Activated T-helper 17 cell treated with anti-CD3 and anti-CD28 coated beads, Interleukin-2, amount 50 U/mL, for 72 hours (primary cell): ENCODE measurements at regions not wholly inside any gene's neighbourhood (a gene's known extent, or its start where the extent isn't known, plus 50 kb on each side); places are given as distances from the start of the nearest gene placed in this dataset.

ENCODE experiments used
- ATAC-seq: fragments of 150-1000 bp; cut with Tn5 transposase; replicated peaks from 2 replicates; pipeline ENCODE4 v1.10.0; 2021; ENCODE audit warnings: mild to moderate bottlenecking, moderate library complexity
- H3K27ac Mint-ChIP-seq: one replicate; pipeline ENCODE4 v1.8.0; 2022; ENCODE audit warnings: mixed read lengths
- H3K27me3 Mint-ChIP-seq: one replicate; pipeline ENCODE4 v1.8.0; 2022; ENCODE audit warnings: mixed read lengths
- H3K36me3 Mint-ChIP-seq: one replicate; pipeline ENCODE4 v1.8.0; 2022; ENCODE audit warnings: low read depth, mild to moderate bottlenecking, mixed read lengths
- H3K4me1 Mint-ChIP-seq: one replicate; pipeline ENCODE4 v1.8.0; 2022; ENCODE audit warnings: mixed read lengths
- H3K4me3 Mint-ChIP-seq: one replicate; pipeline ENCODE4 v1.8.0; 2022; ENCODE audit warnings: mild to moderate bottlenecking, mixed read lengths
- H3K9me3 Mint-ChIP-seq: one replicate; pipeline ENCODE4 v1.8.0; 2022; ENCODE audit warnings: mixed read lengths

- ATAC-seq: no peak
- H3K4me1 Mint-ChIP-seq: no peaks in the 10 kb centered on the region
These were observed 333.7 kb upstream of the SKOR2 start for GRCh38 chr18:47585136-47585535.

GRCh38 chr18:47582093-47582492 is 330.6 kb upstream of the SKOR2 start:
- ATAC-seq: no peak
- peaks cover 9% of the 10 kb centered on the region for H3K27me3 Mint-ChIP-seq
- no peak overlapping the region for H3K27ac Mint-ChIP-seq
- no peak overlapping the region for H3K4me3 Mint-ChIP-seq
- no peaks in the 10 kb centered on the region for H3K36me3 Mint-ChIP-seq
- peaks cover 3% of the 10 kb centered on the region for H3K9me3 Mint-ChIP-seq
- H3K4me1 Mint-ChIP-seq: no peaks in the 10 kb centered on the region

More at GRCh38 chr18:47585136-47585535, 333.7 kb upstream of the SKOR2 start:
- no peaks in the 10 kb centered on the region for H3K9me3 Mint-ChIP-seq
- H3K27ac Mint-ChIP-seq: no peak overlapping the region
- H3K27me3 Mint-ChIP-seq: peaks cover 4% of the 10 kb centered on the region
- no peak overlapping the region for H3K4me3 Mint-ChIP-seq
- no peaks in the 10 kb centered on the region for H3K36me3 Mint-ChIP-seq

GRCh38 chr18:47577520-47577919 is 326.1 kb upstream of the SKOR2 start:
- no peak overlapping the region for H3K4me3 Mint-ChIP-seq
- H3K4me1 Mint-ChIP-seq: no peaks in the 10 kb centered on the region
- H3K9me3 Mint-ChIP-seq: peaks cover 3% of the 10 kb centered on the region
- H3K36me3 Mint-ChIP-seq: no peaks in the 10 kb centered on the region
- no peak for ATAC-seq
- H3K27ac Mint-ChIP-seq: no peak overlapping the region
- H3K27me3 Mint-ChIP-seq: peaks cover 7% of the 10 kb centered on the region

GRCh38 chr18:47574966-47575365 is 323.5 kb upstream of the SKOR2 start:
- Mint-ChIP-seq H3K9me3 (peaks cover 3% of the 10 kb centered on the region), H3K4me1 (no peaks in the 10 kb centered on the region), H3K27ac (no peak overlapping the region), H3K36me3 (no peaks in the 10 kb centered on the region), H3K27me3 (peaks cover 10% of the 10 kb centered on the region), H3K4me3 (no peak overlapping the region)
- ATAC-seq: no peak

GRCh38 chr18:47571957-47572356 is 320.5 kb upstream of the SKOR2 start:
- Mint-ChIP-seq H3K4me3 (no peak overlapping the region), H3K36me3 (no peaks in the 10 kb centered on the region), H3K27me3 (peaks cover 13% of the 10 kb centered on the region), H3K27ac (no peak overlapping the region), H3K9me3 (peaks cover 4% of the 10 kb centered on the region), H3K4me1 (no peaks in the 10 kb centered on the region)
- no peak for ATAC-seq

- peaks cover 15% of the 10 kb centered on the region for H3K27me3 Mint-ChIP-seq
- H3K9me3 Mint-ChIP-seq: peaks cover 4% of the 10 kb centered on the region
- H3K4me3 Mint-ChIP-seq: no peak overlapping the region
- H3K36me3 Mint-ChIP-seq: no peaks in the 10 kb centered on the region
- H3K4me1 Mint-ChIP-seq: no peaks in the 10 kb centered on the region
- no peak for ATAC-seq
- H3K27ac Mint-ChIP-seq: no peak overlapping the region
These were observed 315.3 kb upstream of the SKOR2 start for GRCh38 chr18:47566809-47567208.

- Mint-ChIP-seq H3K36me3 (no peaks in the 10 kb centered on the region), H3K4me1 (no peaks in the 10 kb centered on the region), H3K27ac (no peak overlapping the region), H3K4me3 (no peak overlapping the region), H3K27me3 (peaks cover 26% of the 10 kb centered on the region), H3K9me3 (no peaks in the 10 kb centered on the region)
- no peak for ATAC-seq
These were observed 309.6 kb upstream of the SKOR2 start for GRCh38 chr18:47560723-47561715.

GRCh38 chr18:47558110-47558750 is 306.8 kb upstream of the SKOR2 start:
- Mint-ChIP-seq H3K9me3 (no peaks in the 10 kb centered on the region), H3K27ac (no peak overlapping the region), H3K27me3 (peaks cover 26% of the 10 kb centered on the region), H3K4me1 (no peaks in the 10 kb centered on the region), H3K4me3 (no peak overlapping the region), H3K36me3 (no peaks in the 10 kb centered on the region)
- ATAC-seq: no peak

GRCh38 chr18:47557160-47557559 is 305.7 kb upstream of the SKOR2 start:
- Mint-ChIP-seq H3K4me3 (no peak overlapping the region), H3K27ac (no peak overlapping the region), H3K4me1 (no peaks in the 10 kb centered on the region), H3K36me3 (no peaks in the 10 kb centered on the region), H3K9me3 (no peaks in the 10 kb centered on the region), H3K27me3 (peaks cover 29% of the 10 kb centered on the region)
- no peak for ATAC-seq

- H3K4me3 Mint-ChIP-seq: no peak overlapping the region
- no peak overlapping the region for H3K27ac Mint-ChIP-seq
- H3K4me1 Mint-ChIP-seq: no peaks in the 10 kb centered on the region
- no peaks in the 10 kb centered on the region for H3K36me3 Mint-ChIP-seq
- no peak for ATAC-seq
- peaks cover 13% of the 10 kb centered on the region for H3K27me3 Mint-ChIP-seq
- H3K9me3 Mint-ChIP-seq: no peaks in the 10 kb centered on the region
These were observed 301.3 kb upstream of the SKOR2 start for GRCh38 chr18:47552783-47553182.

GRCh38 chr18:47550611-47551010 is 299.2 kb upstream of the SKOR2 start:
- H3K4me1 Mint-ChIP-seq: no peaks in the 10 kb centered on the region
- no peaks in the 10 kb centered on the region for H3K36me3 Mint-ChIP-seq
- H3K27ac Mint-ChIP-seq: no peak overlapping the region
- H3K9me3 Mint-ChIP-seq: no peaks in the 10 kb centered on the region
- no peak for ATAC-seq
- H3K27me3 Mint-ChIP-seq: peaks cover 9% of the 10 kb centered on the region
- H3K4me3 Mint-ChIP-seq: no peak overlapping the region

- Mint-ChIP-seq H3K4me1 (no peaks in the 10 kb centered on the region), H3K27me3 (peaks cover 13% of the 10 kb centered on the region), H3K27ac (no peak overlapping the region), H3K4me3 (no peak overlapping the region), H3K36me3 (no peaks in the 10 kb centered on the region), H3K9me3 (no peaks in the 10 kb centered on the region)
- ATAC-seq: no peak
These were observed 297.6 kb upstream of the SKOR2 start for GRCh38 chr18:47549021-47549540.

GRCh38 chr18:47547539-47548202 is 296.2 kb upstream of the SKOR2 start:
- no peaks in the 10 kb centered on the region for H3K9me3 Mint-ChIP-seq
- H3K27me3 Mint-ChIP-seq: peaks cover 10% of the 10 kb centered on the region
- H3K4me3 Mint-ChIP-seq: no peak overlapping the region
- ATAC-seq: no peak
- H3K27ac Mint-ChIP-seq: no peak overlapping the region
- H3K36me3 Mint-ChIP-seq: no peaks in the 10 kb centered on the region
- no peaks in the 10 kb centered on the region for H3K4me1 Mint-ChIP-seq

GRCh38 chr18:47545613-47546012 is 294.2 kb upstream of the SKOR2 start:
- Mint-ChIP-seq H3K27ac (no peak overlapping the region), H3K4me1 (no peaks in the 10 kb centered on the region), H3K4me3 (no peak overlapping the region), H3K9me3 (no peaks in the 10 kb centered on the region), H3K27me3 (peaks cover 10% of the 10 kb centered on the region), H3K36me3 (no peaks in the 10 kb centered on the region)
- no peak for ATAC-seq
